Vagina (tissue), 2 donors: ENCODE measurements at regions not wholly inside any gene's neighbourhood (a gene's known extent, or its start where the extent isn't known, plus 50 kb on each side); places are given as distances from the start of the nearest gene placed in this dataset.

Source experiments
- DNase-seq, 2 donors: peaks; one replicate each; pipeline ENCODE4 v3.0.0-alpha.2; 2017; ENCODE audit errors: extremely low spot score in 2 of 2
- H3K27ac ChIP-seq: fragments of 200-600 bp; sonication (generic); one replicate; pipeline ENCODE4 v1.5.1; 2019
- H3K27me3 ChIP-seq: fragments of 200-600 bp; sonication (generic); one replicate; pipeline ENCODE4 v1.5.1; 2019
- H3K36me3 ChIP-seq, 2 donors: fragments of 200-600 bp; sonication (generic); one replicate each; pipeline ENCODE4 v1.5.1; 2017 to 2019
- H3K4me1 ChIP-seq: fragments of 200-600 bp; sonication (generic); one replicate; pipeline ENCODE4 v1.5.1; 2019
- H3K4me3 ChIP-seq, 2 donors: fragments of 200-600 bp; sonication (generic); 1 replicate in 1 of 2; 2 replicates in 1 of 2; pipeline ENCODE4 v1.5.1; 2016 to 2019
- H3K9me3 ChIP-seq: fragments of 200-600 bp; sonication (generic); one replicate; pipeline ENCODE4 v1.5.1; 2019
- CTCF ChIP-seq, 3 experiments: fragments of 450-650 bp in 2 of 3; fragments of 200-600 bp in 1 of 3; sonication (generic) in 1 of 3; IDR thresholded peaks; one replicate each; pipeline ENCODE4 v1.5.1; 2017 to 2019; ENCODE audit warnings: antibody characterized with exemption in 3 of 3, mild to moderate bottlenecking in 2 of 3, moderate library complexity in 2 of 3
- POLR2A ChIP-seq, 2 donors: fragments of 450-650 bp; IDR thresholded peaks; one replicate each; pipeline ENCODE4 v1.6.1; 2017; ENCODE audit warnings: antibody characterized with exemption in 2 of 2, mild to moderate bottlenecking in 2 of 2, moderate library complexity in 2 of 2
- POLR2AphosphoS5 ChIP-seq, 2 donors: sonication (generic); formaldehyde crosslinking; IDR thresholded peaks; one replicate each; pipeline ENCODE4 v1.9.0; 2017; ENCODE audit warnings: antibody characterized with exemption in 2 of 2, mild to moderate bottlenecking in 2 of 2, low read depth in 1 of 2; ENCODE audit not compliant: insufficient read depth in 1 of 2
- intact Hi-C: fragments of 100-400 bp; cut with DNase I; formaldehyde crosslinking; loops from one replicate; pipeline ENCODE4 v1.15.1; 2023

GRCh38 chr1:219050086-219050821 lies 123.4 kb upstream of the LYPLAL1 start:
- Histone ChIP-seq H3K4me3 (no peak overlapping the region), H3K9me3 (no peaks in the 10 kb centered on the region), H3K27me3 (no peaks in the 10 kb centered on the region), H3K27ac (no peak overlapping the region), H3K4me1 (no peaks in the 10 kb centered on the region), H3K36me3 (no peaks in the 10 kb centered on the region)
- no peak for DNase-seq
- TF ChIP-seq POLR2A (IDR thresholded peaks at IDR 0.05) (no peak), POLR2AphosphoS5 (IDR thresholded peaks at IDR 0.05; ENCODE audit: insufficient read depth in 1 of 2, low read depth in 1 of 2) (no peak), CTCF (IDR thresholded peaks at IDR 0.05) (no peak)
- intact Hi-C loops, result no loop called here

DNA sequence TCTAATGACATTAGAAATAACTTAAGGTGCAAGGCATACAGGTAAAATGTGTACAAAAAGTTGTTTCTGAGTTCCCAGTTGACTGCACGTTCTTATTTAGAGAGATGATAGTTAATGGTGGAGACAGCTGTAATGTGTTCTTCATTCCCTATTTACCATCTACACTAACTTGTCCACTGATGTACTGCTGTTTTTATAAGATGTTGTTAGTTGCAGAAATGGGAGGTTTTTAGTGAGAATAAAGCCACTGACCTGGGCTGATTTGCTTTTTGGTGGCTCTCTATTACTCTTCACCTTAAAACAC lies 122.9 kb upstream of the LYPLAL1 start:
- Histone ChIP-seq H3K4me3 (no peak overlapping the region), H3K4me1 (no peaks in the 10 kb centered on the region), H3K9me3 (no peaks in the 10 kb centered on the region), H3K27me3 (no peaks in the 10 kb centered on the region), H3K27ac (no peak overlapping the region), H3K36me3 (no peaks in the 10 kb centered on the region)
- TF ChIP-seq POLR2AphosphoS5 (IDR thresholded peaks at IDR 0.05; ENCODE audit: insufficient read depth in 1 of 2, low read depth in 1 of 2), result no peak
- no peak for TF ChIP-seq CTCF (IDR thresholded peaks at IDR 0.05)
- no peak for TF ChIP-seq POLR2A (IDR thresholded peaks at IDR 0.05)
- intact Hi-C loops, result no loop called here
- no peak for DNase-seq

GRCh38 chr1:219051547-219051946 lies 122.1 kb upstream of the LYPLAL1 start:
- intact Hi-C loops, result no loop called here
- H3K27ac ChIP-seq, result no peak overlapping the region
- no peak for TF ChIP-seq CTCF (IDR thresholded peaks at IDR 0.05)
- TF ChIP-seq POLR2AphosphoS5 (IDR thresholded peaks at IDR 0.05; ENCODE audit: insufficient read depth in 1 of 2, low read depth in 1 of 2), result no peak
- no peak for TF ChIP-seq POLR2A (IDR thresholded peaks at IDR 0.05)
- H3K27me3 ChIP-seq, result no peaks in the 10 kb centered on the region
- no peaks in the 10 kb centered on the region for H3K36me3 ChIP-seq
- no peaks in the 10 kb centered on the region for H3K4me1 ChIP-seq
- no peak for DNase-seq
- H3K9me3 ChIP-seq, result no peaks in the 10 kb centered on the region
- H3K4me3 ChIP-seq, result no peak overlapping the region

DNA sequence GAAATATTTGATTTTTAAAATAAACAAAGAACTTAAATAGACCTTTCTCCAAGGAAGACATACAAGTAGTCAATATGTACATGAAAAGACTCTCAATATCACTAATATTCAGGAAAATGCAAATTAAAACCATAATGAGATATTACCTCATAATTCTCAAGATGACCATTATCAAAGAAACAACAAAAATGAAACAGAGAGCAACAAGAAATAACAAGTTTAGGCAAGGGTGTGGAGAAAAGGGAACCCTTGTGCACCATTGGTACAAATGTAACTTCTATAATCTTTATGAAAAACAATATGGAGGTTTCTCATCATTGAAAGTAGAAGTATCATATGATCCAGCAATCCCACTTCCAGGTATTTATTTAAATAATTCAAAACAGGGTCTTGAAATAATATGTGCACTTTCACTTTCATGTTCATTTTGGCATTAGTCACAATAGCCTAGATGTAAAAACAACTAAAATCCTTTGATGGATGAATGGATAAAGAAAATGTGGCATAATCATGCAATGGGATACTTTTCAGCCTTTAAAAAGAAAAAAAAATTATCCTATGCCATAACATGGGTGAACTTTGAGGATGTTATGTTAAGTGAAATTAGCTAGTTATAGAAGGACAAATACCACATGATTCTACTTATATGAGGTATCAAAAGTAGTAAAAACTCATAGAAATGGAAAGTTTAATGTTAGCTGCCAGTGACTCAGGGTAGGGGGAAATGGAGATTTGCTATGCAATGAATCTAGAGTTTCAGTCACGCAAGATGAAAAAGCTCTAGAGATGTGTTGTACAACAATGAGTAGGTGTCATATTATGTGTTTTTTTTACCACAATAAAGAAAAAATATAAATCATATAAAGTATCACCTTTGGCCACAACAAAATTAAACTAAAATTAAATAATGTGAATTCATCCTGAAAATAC lies 114.5 kb upstream of the LYPLAL1 start:
- intact Hi-C loops, result no loop called here
- no peaks in the 10 kb centered on the region for H3K27me3 ChIP-seq
- no peaks in the 10 kb centered on the region for H3K9me3 ChIP-seq
- no peak overlapping the region for H3K4me3 ChIP-seq
- H3K27ac ChIP-seq, result no peak overlapping the region
- H3K36me3 ChIP-seq, result no peaks in the 10 kb centered on the region
- TF ChIP-seq POLR2AphosphoS5 (IDR thresholded peaks at IDR 0.05; ENCODE audit: insufficient read depth in 1 of 2, low read depth in 1 of 2), result no peak
- H3K4me1 ChIP-seq, result no peaks in the 10 kb centered on the region
- no peak for DNase-seq

DNA sequence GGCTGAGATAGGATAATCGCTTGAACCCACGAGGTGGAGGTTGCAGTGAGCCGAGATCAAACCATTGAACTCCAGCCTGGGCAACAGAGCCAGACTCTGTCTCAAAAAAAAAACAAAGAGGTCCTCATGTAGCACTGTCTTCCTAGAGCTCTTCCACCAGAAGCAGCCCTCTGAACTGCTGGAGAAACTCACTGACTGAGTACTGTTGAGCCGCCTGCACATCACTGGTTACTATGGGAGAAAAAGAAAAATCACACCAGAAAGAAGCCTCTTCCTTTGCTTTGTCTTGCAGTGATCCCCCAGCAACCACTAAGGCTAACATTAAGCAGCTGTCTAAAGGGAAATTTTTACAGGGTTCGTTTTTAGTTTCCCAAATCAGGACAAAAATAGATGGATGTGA lies 112.9 kb upstream of the LYPLAL1 start:
- intact Hi-C loops, result no loop called here
- no peaks in the 10 kb centered on the region for H3K36me3 ChIP-seq
- no peak overlapping the region for H3K4me3 ChIP-seq
- no peak for DNase-seq
- H3K9me3 ChIP-seq, result no peaks in the 10 kb centered on the region
- TF ChIP-seq POLR2AphosphoS5 (IDR thresholded peaks at IDR 0.05; ENCODE audit: insufficient read depth in 1 of 2, low read depth in 1 of 2) (no peak), CTCF (IDR thresholded peaks at IDR 0.05) (no peak), POLR2A (IDR thresholded peaks at IDR 0.05) (no peak)
- no peaks in the 10 kb centered on the region for H3K4me1 ChIP-seq
- H3K27me3 ChIP-seq, result no peaks in the 10 kb centered on the region
- H3K27ac ChIP-seq, result no peak overlapping the region
